Activated CD4-positive, alpha-beta T cell treated with anti-CD3 and anti-CD28 coated beads for 36 hours (primary cell): ENCODE measurements at regions not wholly inside any gene's neighbourhood (a gene's known extent, or its start where the extent isn't known, plus 50 kb on each side); places are given as distances from the start of the nearest gene placed in this dataset.
"Not testable (repeated sequence)": the region's sequence is repeated elsewhere in the genome, so short reads cannot be mapped to it uniquely, and the experiment has no call there.

Experiments
- ATAC-seq: fragments of 200-7000 bp; cut with Tn5 transposase; one replicate; pipeline ENCODE4 v1.10.0; 2021; ENCODE audit warnings: mild to moderate bottlenecking, moderate library complexity
- CTCF ChIA-PET: fragments of 350-600 bp; sonication (Branson Sonifier 250); formaldehyde crosslinking; loops from one replicate; lab custom pipeline; 2021; ENCODE audit warnings: antibody characterized with exemption; lab: Charles Lee
- POLR2A ChIA-PET: fragments of 350-600 bp; sonication (Branson Sonifier 250); formaldehyde crosslinking; loops from one replicate; lab custom pipeline; 2021; ENCODE audit warnings: antibody characterized with exemption, inconsistent platforms; lab: Charles Lee
- DNase-seq: peaks from one replicate; pipeline ENCODE4 v3.0.0-alpha.2; 2020
- H3K27ac Mint-ChIP-seq: one replicate; pipeline ENCODE4 v1.8.0; 2021; ENCODE audit warnings: mixed read lengths
- H3K27me3 Mint-ChIP-seq: one replicate; pipeline ENCODE4 v1.8.0; 2021; ENCODE audit warnings: mixed read lengths
- H3K36me3 Mint-ChIP-seq: one replicate; pipeline ENCODE4 v1.8.0; 2021; ENCODE audit warnings: low read depth, mixed read lengths
- H3K4me1 Mint-ChIP-seq: one replicate; pipeline ENCODE4 v1.8.0; 2021; ENCODE audit warnings: mixed read lengths
- H3K4me3 Mint-ChIP-seq: one replicate; pipeline ENCODE4 v1.8.0; 2021; ENCODE audit warnings: mild to moderate bottlenecking, moderate library complexity, mixed read lengths
- H3K9me3 Mint-ChIP-seq: one replicate; pipeline ENCODE4 v1.8.0; 2021; ENCODE audit warnings: low read depth, mixed read lengths
- intact Hi-C, 2 experiments: fragments of 100-400 bp; cut with DNase I in 1 of 2; cut with micrococcal nuclease in 1 of 2; formaldehyde crosslinking; loops; one replicate each; pipeline versions ENCODE4 v1.14.2 to v1.15.1; 2022 to 2024; cut with DNase I, micrococcal nuclease

DNA sequence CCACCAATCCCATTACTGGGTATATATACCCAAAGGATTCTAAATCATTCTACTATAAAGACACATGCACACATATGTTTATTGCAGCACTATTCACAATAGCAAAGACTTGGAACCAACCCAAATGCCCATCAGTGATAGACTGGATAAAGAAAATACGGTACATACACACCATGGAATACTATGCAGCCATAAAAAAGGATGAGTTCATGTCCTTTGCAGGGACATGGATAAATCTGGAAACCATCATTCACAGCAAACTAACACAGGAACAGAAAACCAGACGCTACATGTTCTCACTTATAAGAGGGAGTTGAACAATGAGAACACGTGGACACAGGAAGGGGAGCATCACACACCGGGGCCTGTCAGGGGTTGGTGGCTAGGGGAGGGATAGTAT is 154.3 kb downstream of the TPBG start:
- H3K4me1 Mint-ChIP-seq, H3K4me3 Mint-ChIP-seq, H3K27me3 Mint-ChIP-seq, POLR2A ChIA-PET, H3K36me3 Mint-ChIP-seq, H3K9me3 Mint-ChIP-seq, CTCF ChIA-PET, H3K27ac Mint-ChIP-seq, DNase-seq, intact Hi-C loops, ATAC-seq: not testable (repeated sequence)

DNA sequence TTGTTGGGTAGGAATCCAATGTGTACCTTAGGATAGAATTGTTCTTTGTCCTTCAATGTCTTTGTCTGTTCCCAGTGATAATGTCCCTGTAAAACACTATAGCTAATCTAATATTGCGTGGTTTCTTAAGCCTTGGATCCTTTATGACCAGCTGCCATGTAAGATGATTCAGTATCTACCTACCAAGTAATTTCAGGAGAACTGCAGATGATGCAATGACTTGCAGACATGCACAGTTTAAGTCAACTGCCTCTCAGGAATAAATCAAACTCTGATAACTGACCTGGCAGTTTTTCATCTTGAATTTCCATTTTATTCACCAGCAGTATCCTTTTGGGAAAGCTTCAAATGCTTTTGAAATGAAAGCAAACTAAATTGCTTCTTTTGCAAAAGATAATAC is 157.8 kb downstream of the TPBG start:
- ChIA-PET POLR2A (no interaction called here), CTCF (interaction anchor here (0.7 to 1.0 kb wide), 2 partner anchors 13 to 254 kb away, joined by 3 to 4 read pairs; no protein-coding TSS in a partner anchor)

DNA sequence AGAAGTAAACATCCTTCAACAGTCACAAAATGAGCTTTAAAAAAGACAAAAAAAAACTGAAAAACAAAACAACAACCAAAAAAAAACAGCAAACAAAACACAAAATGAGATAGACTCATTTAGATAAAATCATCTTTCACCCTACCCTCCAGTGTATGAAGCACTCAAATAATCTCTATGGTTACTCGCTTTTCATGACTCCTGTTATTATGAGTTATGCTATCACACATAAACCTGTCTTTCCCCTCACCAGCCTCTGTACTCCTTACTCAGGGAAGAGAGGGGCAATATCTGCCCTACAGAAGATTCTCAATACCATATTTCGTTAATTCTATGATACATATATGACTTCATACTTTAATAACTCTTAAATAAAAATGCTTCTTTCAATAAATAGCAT is 158.2 kb downstream of the TPBG start:
- Mint-ChIP-seq H3K9me3 (no peaks in the 10 kb centered on the region), H3K36me3 (no peaks in the 10 kb centered on the region), H3K27me3 (no peaks in the 10 kb centered on the region), H3K4me1 (no peaks in the 10 kb centered on the region), H3K27ac (no peak overlapping the region), H3K4me3 (no peak overlapping the region)
- ChIA-PET CTCF (interaction anchor here (0.7 kb wide), 1 partner anchor 254 kb away, joined by 3 read pairs; no protein-coding TSS in a partner anchor), POLR2A (no interaction called here)
- ATAC-seq (no peak), DNase-seq (no peak)
- intact Hi-C loops, result no loop called here

More for the DNA sequence above, 157.8 kb downstream of the TPBG start:
- DNase-seq, result no peak
- peaks cover 2% of the 10 kb centered on the region for H3K9me3 Mint-ChIP-seq
- no peak for ATAC-seq
- no peaks in the 10 kb centered on the region for H3K36me3 Mint-ChIP-seq
- H3K27ac Mint-ChIP-seq, result no peak overlapping the region
- no peaks in the 10 kb centered on the region for H3K4me1 Mint-ChIP-seq
- H3K4me3 Mint-ChIP-seq, result no peak overlapping the region
- no peaks in the 10 kb centered on the region for H3K27me3 Mint-ChIP-seq
- intact Hi-C loops, result no loop called here

DNA sequence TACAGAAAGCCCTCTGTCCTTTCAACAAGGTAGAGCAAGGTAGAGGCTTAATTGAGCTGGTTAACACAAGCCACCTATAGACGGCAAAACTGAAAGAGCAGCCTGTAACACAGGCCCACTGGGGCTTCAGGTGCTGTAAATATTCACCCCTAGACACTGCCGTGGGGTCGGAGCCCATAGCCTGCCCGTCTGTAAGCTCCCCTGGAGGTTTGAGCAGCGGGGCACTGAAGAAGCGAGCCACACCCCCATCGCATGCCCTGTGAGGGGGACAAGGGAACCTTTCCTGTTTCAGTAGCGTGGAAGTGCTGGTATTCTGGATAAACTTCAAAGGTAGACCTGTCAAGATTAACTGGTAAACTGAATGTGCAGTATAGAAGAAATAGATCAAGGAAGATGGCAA is 160.4 kb downstream of the TPBG start:
- ATAC-seq, result no peak
- intact Hi-C loops, result no loop called here
- H3K9me3 Mint-ChIP-seq, result peaks cover 3% of the 10 kb centered on the region
- no peaks in the 10 kb centered on the region for H3K4me1 Mint-ChIP-seq
- ChIA-PET CTCF (no interaction called here), POLR2A (no interaction called here)
- no peak overlapping the region for H3K4me3 Mint-ChIP-seq
- H3K36me3 Mint-ChIP-seq, result no peaks in the 10 kb centered on the region
- H3K27ac Mint-ChIP-seq, result no peak overlapping the region
- H3K27me3 Mint-ChIP-seq, result no peaks in the 10 kb centered on the region
- no peak for DNase-seq

DNA sequence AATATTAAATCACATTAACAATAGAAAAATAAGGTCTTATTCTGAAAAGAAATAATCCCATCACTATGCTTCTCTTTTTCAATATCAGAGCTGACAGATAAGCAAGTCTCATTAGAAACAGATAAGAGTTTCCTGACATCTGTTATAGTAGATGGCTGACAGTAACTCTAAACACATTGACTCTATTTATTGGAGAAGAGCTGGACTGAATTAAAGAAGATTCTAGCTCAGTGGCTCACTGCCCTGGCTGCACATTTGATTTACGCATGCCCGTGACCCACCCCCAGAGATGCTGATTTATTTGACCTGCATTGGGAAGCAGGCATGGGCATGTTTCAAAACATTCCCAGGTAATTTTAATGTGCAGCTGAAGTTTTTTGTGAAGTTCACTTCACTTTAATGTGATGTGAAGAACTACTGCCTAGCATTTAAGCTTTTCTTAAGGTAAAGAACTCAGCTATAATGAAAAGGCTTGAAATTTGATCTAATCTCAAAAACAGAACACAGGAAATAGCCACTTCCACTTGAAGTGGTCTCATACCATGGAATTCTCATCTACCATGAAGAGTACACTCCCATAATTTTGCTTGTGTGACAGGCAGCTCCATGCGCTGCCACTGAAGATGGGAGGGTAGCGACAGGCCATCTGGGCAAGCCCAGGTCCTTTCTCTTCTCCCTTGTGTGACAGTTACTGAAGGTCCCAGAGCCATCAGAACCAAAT is 162.3 kb downstream of the TPBG start:
- intact Hi-C loops, result no loop called here
- peaks cover 3% of the 10 kb centered on the region for H3K9me3 Mint-ChIP-seq
- ChIA-PET POLR2A (no interaction called here), CTCF (interaction anchor here (0.8 kb wide), 1 partner anchor 10 kb away, joined by 3 read pairs; no protein-coding TSS in a partner anchor)
- no peaks in the 10 kb centered on the region for H3K4me1 Mint-ChIP-seq
- no peaks in the 10 kb centered on the region for H3K36me3 Mint-ChIP-seq
- DNase-seq (no peak), ATAC-seq (no peak)
- H3K4me3 Mint-ChIP-seq, result no peak overlapping the region
- no peaks in the 10 kb centered on the region for H3K27me3 Mint-ChIP-seq
- H3K27ac Mint-ChIP-seq, result no peak overlapping the region

DNA sequence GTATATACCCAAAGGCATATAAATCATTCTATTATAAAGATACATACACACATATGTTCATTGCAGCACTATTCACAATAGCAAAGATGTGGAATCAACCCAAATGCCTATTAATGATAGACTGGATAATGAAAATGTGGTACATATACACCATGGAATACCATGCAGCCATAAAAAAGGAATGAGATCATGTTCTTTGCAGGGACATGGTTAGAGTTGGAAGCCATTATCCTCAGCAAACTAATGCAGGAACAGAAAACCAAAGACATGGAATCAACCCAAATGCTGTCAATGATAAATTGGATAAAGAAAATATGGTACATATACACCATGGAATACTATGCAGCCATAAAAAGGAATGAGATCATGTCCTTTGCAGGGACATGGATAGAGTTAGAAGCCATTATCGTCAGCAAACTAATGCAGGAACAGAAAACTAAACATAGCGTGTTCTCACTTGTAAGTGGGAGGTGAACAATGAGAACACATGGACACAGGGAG is 166.4 kb downstream of the TPBG start:
- CTCF ChIA-PET, POLR2A ChIA-PET, H3K36me3 Mint-ChIP-seq, H3K27ac Mint-ChIP-seq, H3K9me3 Mint-ChIP-seq, DNase-seq, ATAC-seq, intact Hi-C loops, H3K4me3 Mint-ChIP-seq, H3K27me3 Mint-ChIP-seq, H3K4me1 Mint-ChIP-seq: not testable (repeated sequence)

DNA sequence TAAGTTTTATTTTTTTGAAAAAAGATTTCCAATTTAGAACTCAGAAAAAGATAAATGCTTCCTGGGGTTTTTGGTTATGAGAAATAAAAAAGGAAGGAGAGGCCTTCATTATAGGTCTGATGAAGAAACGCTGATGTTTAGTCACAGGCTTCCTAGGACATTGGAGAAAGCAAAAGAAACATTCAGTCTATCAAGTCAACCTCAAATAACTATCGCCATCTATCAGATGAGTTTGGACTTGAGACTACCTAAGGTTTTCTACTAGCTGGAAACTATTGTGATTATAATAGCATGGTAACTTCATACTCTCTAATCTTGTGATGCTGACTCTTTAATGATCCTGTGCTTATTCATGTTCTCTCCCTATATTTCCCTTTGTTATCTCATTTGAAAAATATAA is 171.3 kb downstream of the TPBG start:
- no peaks in the 10 kb centered on the region for H3K27me3 Mint-ChIP-seq
- H3K4me1 Mint-ChIP-seq, result no peaks in the 10 kb centered on the region
- ATAC-seq (no peak), DNase-seq (no peak)
- no peaks in the 10 kb centered on the region for H3K36me3 Mint-ChIP-seq
- H3K4me3 Mint-ChIP-seq, result no peak overlapping the region
- ChIA-PET POLR2A (no interaction called here), CTCF (interaction anchor here (1.6 kb wide), 1 partner anchor 14 kb away, joined by 4 read pairs; no protein-coding TSS in a partner anchor)
- no peak overlapping the region for H3K27ac Mint-ChIP-seq
- H3K9me3 Mint-ChIP-seq, result no peaks in the 10 kb centered on the region
- intact Hi-C loops, result no loop called here

DNA sequence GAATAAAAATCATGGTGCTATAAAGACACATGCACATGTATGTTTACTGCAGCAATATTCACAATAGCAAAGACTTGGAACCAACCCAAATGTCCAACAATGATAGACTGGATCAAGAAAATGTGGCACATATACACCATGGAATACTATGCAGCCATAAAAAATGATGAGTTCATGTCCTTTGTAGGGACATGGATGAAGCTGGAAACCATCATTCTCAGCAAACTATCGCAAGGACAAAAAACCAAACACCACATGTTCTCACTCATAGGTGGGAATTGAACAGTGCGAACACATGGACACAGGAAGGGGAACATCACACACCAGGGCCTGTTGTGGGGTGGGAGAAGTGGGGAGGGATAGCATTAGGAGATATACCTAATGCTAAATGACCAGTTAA is 185.9 kb downstream of the TPBG start:
- H3K36me3 Mint-ChIP-seq, POLR2A ChIA-PET, intact Hi-C loops, ATAC-seq, H3K9me3 Mint-ChIP-seq, H3K27me3 Mint-ChIP-seq, H3K4me3 Mint-ChIP-seq, DNase-seq, H3K4me1 Mint-ChIP-seq, H3K27ac Mint-ChIP-seq, CTCF ChIA-PET: not testable (repeated sequence)

DNA sequence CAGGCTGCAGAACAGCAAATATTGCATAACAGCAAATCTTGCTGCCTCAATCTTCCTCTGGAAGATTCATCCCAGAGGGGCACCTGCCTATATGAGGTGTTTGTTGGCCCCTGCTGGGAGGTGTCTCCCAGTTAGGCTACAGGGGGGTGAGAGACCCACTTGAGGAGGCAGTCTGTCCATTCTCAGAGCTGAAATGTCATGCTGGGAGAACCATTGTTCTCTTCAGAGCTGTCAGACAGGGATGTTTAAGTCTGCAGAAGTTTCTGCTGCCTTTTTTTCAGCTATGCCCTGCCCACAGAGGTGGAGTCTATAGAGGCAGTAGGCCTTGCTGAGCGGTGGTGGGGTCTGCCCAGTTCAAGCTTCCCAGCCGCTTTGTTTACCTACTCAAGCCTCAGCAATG is 187.7 kb downstream of the TPBG start:
- intact Hi-C loops, H3K4me1 Mint-ChIP-seq, CTCF ChIA-PET, POLR2A ChIA-PET, H3K9me3 Mint-ChIP-seq, H3K36me3 Mint-ChIP-seq, DNase-seq, ATAC-seq, H3K27me3 Mint-ChIP-seq, H3K4me3 Mint-ChIP-seq, H3K27ac Mint-ChIP-seq: not testable (repeated sequence)

DNA sequence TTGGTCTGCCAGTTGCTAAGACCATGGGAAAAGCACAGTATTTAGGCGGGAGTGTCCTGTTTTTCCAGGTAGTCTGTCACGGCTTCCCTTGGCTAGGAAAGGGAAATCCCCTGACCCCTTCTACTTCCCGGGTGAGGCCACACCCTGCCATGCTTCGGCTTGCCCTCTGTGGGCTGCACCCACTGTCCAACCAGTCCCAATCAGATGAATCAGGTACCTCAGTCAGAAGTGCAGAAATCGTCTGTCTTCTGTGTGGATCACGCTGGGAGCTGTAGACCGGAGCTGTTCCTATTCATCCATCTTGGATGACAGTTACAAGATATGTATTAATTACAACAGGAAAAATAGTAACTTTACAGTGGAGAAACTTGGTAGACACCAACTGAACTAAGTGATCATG is 188.2 kb downstream of the TPBG start:
- intact Hi-C loops, result no loop called here
- ATAC-seq (no peak), DNase-seq (no peak)
- ChIA-PET POLR2A (no interaction called here), CTCF (no interaction called here)
- Mint-ChIP-seq H3K4me3 (no peak overlapping the region), H3K4me1 (no peaks in the 10 kb centered on the region), H3K27me3 (no peaks in the 10 kb centered on the region), H3K36me3 (no peaks in the 10 kb centered on the region), H3K9me3 (peaks cover 4% of the 10 kb centered on the region), H3K27ac (no peak overlapping the region)

DNA sequence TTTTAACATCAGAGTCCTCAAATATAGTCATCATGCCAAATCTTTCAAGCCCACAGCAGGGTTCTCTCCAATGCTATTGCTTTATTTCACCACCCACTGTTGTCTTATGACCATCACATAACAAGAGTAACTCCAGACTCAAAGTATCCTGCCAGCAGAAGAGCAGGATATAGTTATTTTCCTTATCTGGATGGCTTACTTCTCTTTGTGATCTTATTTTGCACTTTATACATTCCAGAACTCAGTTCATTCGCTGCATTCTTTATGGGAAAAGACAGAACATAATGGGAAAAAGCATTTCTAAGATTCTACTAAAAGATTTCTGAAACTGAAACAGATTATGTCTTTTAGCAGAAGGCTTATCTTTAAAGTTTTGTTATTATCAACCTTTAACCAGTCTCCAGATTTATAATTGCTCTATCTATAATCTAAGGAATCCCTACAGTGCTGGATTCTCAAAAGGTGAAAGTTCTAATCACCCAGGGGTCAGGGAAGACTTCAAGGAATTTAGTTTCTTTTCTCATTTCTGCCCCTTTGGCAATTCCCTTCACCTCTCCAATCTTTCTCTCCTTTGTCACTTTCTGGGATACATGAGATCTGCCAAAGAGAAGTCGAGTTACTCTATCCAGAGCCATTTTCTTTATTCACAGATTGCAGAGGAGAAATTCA is 190.4 kb downstream of the TPBG start:
- DNase-seq, result no peak
- Mint-ChIP-seq H3K4me1 (no peaks in the 10 kb centered on the region), H3K9me3 (peaks cover 6% of the 10 kb centered on the region), H3K27ac (no peak overlapping the region), H3K4me3 (no peak overlapping the region), H3K36me3 (no peaks in the 10 kb centered on the region), H3K27me3 (peaks cover 2% of the 10 kb centered on the region)
- intact Hi-C loops, result no loop called here
- ChIA-PET CTCF (no interaction called here), POLR2A (no interaction called here)
- ATAC-seq, result no peak

DNA sequence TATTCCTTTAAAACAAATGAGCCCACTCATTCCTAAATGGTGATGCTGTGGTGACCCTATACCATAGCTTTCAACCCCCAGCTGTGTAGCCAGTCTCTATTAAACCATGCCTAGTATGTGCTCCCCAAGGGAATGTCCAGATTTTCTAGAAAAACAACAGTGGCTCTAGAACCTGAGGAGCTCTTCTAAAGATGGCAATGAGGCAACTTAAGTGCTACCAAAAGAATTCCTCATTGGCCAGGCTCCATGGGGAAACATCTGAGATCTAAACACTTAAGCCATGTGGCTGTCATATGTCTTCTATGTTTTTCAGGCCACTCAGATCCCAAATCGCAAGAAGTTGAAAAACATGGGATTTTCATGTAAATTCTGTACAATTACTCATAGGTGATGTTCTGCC is 191.0 kb downstream of the TPBG start:
- Mint-ChIP-seq H3K4me1 (no peaks in the 10 kb centered on the region), H3K27ac (no peak overlapping the region), H3K27me3 (peaks cover 2% of the 10 kb centered on the region), H3K36me3 (no peaks in the 10 kb centered on the region), H3K4me3 (no peak overlapping the region), H3K9me3 (peaks cover 6% of the 10 kb centered on the region)
- POLR2A ChIA-PET, result no interaction called here
- intact Hi-C loops, result no loop called here
- DNase-seq (no peak), ATAC-seq (no peak)
- CTCF ChIA-PET, result no interaction called here
